ENCODE measurements at regions not wholly inside any gene's neighbourhood (a gene's known extent, or its start where the extent isn't known, plus 50 kb on each side); places are given as distances from the start of the nearest gene placed in this dataset.

GRCh38 chr5:116750631-116751580 is 176.3 kb upstream of the SEMA6A start:
- no peak for TF ChIP-seq CTCF (IDR thresholded peaks at IDR 0.05; ENCODE audit: insufficient read depth, low read length)
- no peak overlapping the region for H3K4me3 ChIP-seq (ENCODE audit: low read depth, low read length)
- DNase-seq (ENCODE audit: low read depth), result no peak

- no peak overlapping the region for H3K4me3 ChIP-seq (ENCODE audit: low read depth, low read length)
- DNase-seq (ENCODE audit: low read depth), result no peak
- no peak for TF ChIP-seq CTCF (IDR thresholded peaks at IDR 0.05; ENCODE audit: insufficient read depth, low read length)
These were observed 173.3 kb upstream of the SEMA6A start for GRCh38 chr5:116747881-116748280.

- DNase-seq (ENCODE audit: low read depth), result no peak
- no peak for TF ChIP-seq CTCF (IDR thresholded peaks at IDR 0.05; ENCODE audit: insufficient read depth, low read length)
- no peak overlapping the region for H3K4me3 ChIP-seq (ENCODE audit: low read depth, low read length)
These were observed 172.0 kb upstream of the SEMA6A start for GRCh38 chr5:116746668-116747067.

- no peak overlapping the region for H3K4me3 ChIP-seq (ENCODE audit: low read depth, low read length)
- DNase-seq (ENCODE audit: low read depth), result no peak
- TF ChIP-seq CTCF (IDR thresholded peaks at IDR 0.05; ENCODE audit: insufficient read depth, low read length), result no peak
These were observed 166.1 kb upstream of the SEMA6A start for GRCh38 chr5:116740771-116741170.

GRCh38 chr5:116739571-116739970 is 164.9 kb upstream of the SEMA6A start:
- no peak for TF ChIP-seq CTCF (IDR thresholded peaks at IDR 0.05; ENCODE audit: insufficient read depth, low read length)
- no peak overlapping the region for H3K4me3 ChIP-seq (ENCODE audit: low read depth, low read length)
- no peak for DNase-seq (ENCODE audit: low read depth)

GRCh38 chr5:116738615-116739261 is 164.1 kb upstream of the SEMA6A start:
- no peak overlapping the region for H3K4me3 ChIP-seq (ENCODE audit: low read depth, low read length)
- DNase-seq (ENCODE audit: low read depth), result no peak
- no peak for TF ChIP-seq CTCF (IDR thresholded peaks at IDR 0.05; ENCODE audit: insufficient read depth, low read length)

Measured in fibroblast of the aortic adventitia (primary cell).